ENCODE measurements at regions not wholly inside any gene's neighbourhood (a gene's known extent, or its start where the extent isn't known, plus 50 kb on each side); places are given as distances from the start of the nearest gene placed in this dataset.

- DNase-seq: no peak
These were observed 53.8 kb upstream of the FBN2 start for GRCh38 chr5:128591598-128592455.

- DNase-seq: no peak
These were observed 58.0 kb upstream of the FBN2 start for GRCh38 chr5:128596071-128596470.

- DNase-seq: no peak
These were observed 59.1 kb upstream of the FBN2 start for GRCh38 chr5:128597156-128597555.

- DNase-seq: no peak
These were observed 75.1 kb upstream of the FBN2 start for GRCh38 chr5:128613128-128613527.

- DNase-seq: no peak
These were observed 75.7 kb upstream of the FBN2 start for GRCh38 chr5:128613766-128614165.

- no peak for DNase-seq
These were observed 77.5 kb upstream of the FBN2 start for GRCh38 chr5:128615578-128615977.

- DNase-seq: no peak
These were observed 88.6 kb upstream of the FBN2 start for GRCh38 chr5:128626536-128627090.

GRCh38 chr5:128627939-128628338 lies 89.9 kb upstream of the FBN2 start:
- DNase-seq: no peak

- DNase-seq: no peak
These were observed 91.1 kb upstream of the FBN2 start for GRCh38 chr5:128629157-128629556.

- no peak for DNase-seq
These were observed 92.1 kb upstream of the FBN2 start for GRCh38 chr5:128630121-128630520.

- no peak for DNase-seq
These were observed 93.7 kb upstream of the FBN2 start for GRCh38 chr5:128631771-128632170.

- no peak for DNase-seq
These were observed 94.2 kb upstream of the FBN2 start for GRCh38 chr5:128632264-128632663.

GRCh38 chr5:128633901-128634300 lies 95.9 kb upstream of the FBN2 start:
- DNase-seq: no peak

- DNase-seq: no peak
These were observed 97.3 kb upstream of the FBN2 start for GRCh38 chr5:128635379-128635778.

- no peak for DNase-seq
These were observed 98.3 kb upstream of the FBN2 start for GRCh38 chr5:128636361-128636760.

- no peak for DNase-seq
These were observed 99.0 kb upstream of the FBN2 start for GRCh38 chr5:128637031-128637430.

- DNase-seq: no peak
These were observed 103.8 kb upstream of the FBN2 start for GRCh38 chr5:128641861-128642260.

GRCh38 chr5:128644863-128645262 lies 106.8 kb upstream of the FBN2 start:
- DNase-seq: no peak

- DNase-seq: no peak
These were observed 107.5 kb upstream of the FBN2 start for GRCh38 chr5:128645581-128645980.

- no peak for DNase-seq
These were observed 108.1 kb upstream of the FBN2 start for GRCh38 chr5:128646176-128646575.

- DNase-seq: no peak
These were observed 111.1 kb upstream of the FBN2 start for GRCh38 chr5:128649192-128649591.

- no peak for DNase-seq
These were observed 125.0 kb upstream of the FBN2 start for GRCh38 chr5:128662997-128663396.

- DNase-seq: no peak
These were observed 127.8 kb upstream of the FBN2 start for GRCh38 chr5:128665747-128666355.

GRCh38 chr5:128667152-128667551 lies 129.1 kb upstream of the FBN2 start:
- no peak for DNase-seq
